Parathyroid adenoma (tissue), 2 donors: ENCODE measurements at regions not wholly inside any gene's neighbourhood (a gene's known extent, or its start where the extent isn't known, plus 50 kb on each side); places are given as distances from the start of the nearest gene placed in this dataset.

Experiments used
- H2AFZ ChIP-seq: fragments of 300-600 bp; sonication (generic); one replicate; pipeline ENCODE4 v1.7.0; 2017; ENCODE audit warnings: antibody characterized with exemption, mild to moderate bottlenecking
- H3K27ac ChIP-seq: fragments of 300-600 bp; sonication (generic); one replicate; pipeline ENCODE4 v1.7.0; 2017
- H3K27me3 ChIP-seq: fragments of 300-600 bp; sonication (generic); one replicate; pipeline ENCODE4 v1.7.0; 2017; ENCODE audit warnings: low read length; ENCODE audit not compliant: control insufficient read depth, insufficient read depth
- H3K36me3 ChIP-seq: fragments of 300-600 bp; sonication (generic); one replicate; pipeline ENCODE4 v1.7.0; 2017; ENCODE audit warnings: low read length; ENCODE audit not compliant: control insufficient read depth, insufficient read depth
- H3K4me1 ChIP-seq: fragments of 300-600 bp; sonication (generic); one replicate; pipeline ENCODE4 v1.7.0; 2017; ENCODE audit warnings: control low read depth
- H3K4me2 ChIP-seq: fragments of 300-600 bp; sonication (generic); one replicate; pipeline ENCODE4 v1.7.0; 2017; ENCODE audit warnings: low read length
- H3K4me3 ChIP-seq: fragments of 300-600 bp; sonication (generic); one replicate; pipeline ENCODE4 v1.7.0; 2017; ENCODE audit warnings: low read depth, low read length
- H3K79me2 ChIP-seq: fragments of 300-600 bp; sonication (generic); one replicate; pipeline ENCODE4 v1.7.0; 2017; ENCODE audit warnings: control low read depth
- H3K9ac ChIP-seq: fragments of 300-600 bp; sonication (generic); one replicate; pipeline ENCODE4 v1.7.0; 2017; ENCODE audit warnings: mild to moderate bottlenecking
- H3K9me3 ChIP-seq: fragments of 300-600 bp; sonication (generic); one replicate; pipeline ENCODE4 v1.7.0; 2017; ENCODE audit warnings: low read length; ENCODE audit not compliant: control insufficient read depth
- CTCF ChIP-seq: fragments of 300-600 bp; sonication (generic); IDR thresholded peaks from one replicate; pipeline ENCODE4 v1.7.0; 2017; ENCODE audit warnings: antibody characterized with exemption, mild to moderate bottlenecking
- donor health status: primary hyperparathyroidism.

DNA sequence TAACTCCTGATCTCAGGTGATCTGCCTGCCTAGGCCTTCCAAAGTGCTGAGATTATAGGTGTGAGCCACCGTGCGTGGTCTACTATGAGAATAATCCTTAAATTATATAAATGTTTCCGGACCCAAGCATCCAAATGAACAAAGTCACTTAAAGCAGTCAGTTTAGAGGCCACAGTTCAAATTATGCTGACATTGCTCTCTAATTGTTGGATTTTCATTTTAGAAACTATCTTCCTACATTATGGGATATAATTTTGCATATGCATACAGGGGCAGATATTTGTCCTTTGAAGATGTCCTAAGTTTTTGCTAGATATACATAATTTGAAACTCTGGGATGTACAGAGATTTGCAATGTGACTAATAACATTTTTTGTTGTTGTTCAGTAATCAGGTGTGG is 390.1 kb downstream of the RND3 start:
- no peak for TF ChIP-seq CTCF
- H3K27me3 ChIP-seq: no peaks in the 10 kb centered on the region
- H3K79me2 ChIP-seq: no peaks in the 10 kb centered on the region
- no peak overlapping the region for H3K27ac ChIP-seq
- H3K9me3 ChIP-seq: no peaks in the 10 kb centered on the region
- H3K4me2 ChIP-seq: no peak overlapping the region
- no peaks in the 10 kb centered on the region for H3K4me1 ChIP-seq
- no peak overlapping the region for H3K9ac ChIP-seq
- no peaks in the 10 kb centered on the region for H3K36me3 ChIP-seq
- H2AFZ ChIP-seq: no peak overlapping the region
- no peak overlapping the region for H3K4me3 ChIP-seq

- no peak overlapping the region for H2AFZ ChIP-seq
- no peaks in the 10 kb centered on the region for H3K4me1 ChIP-seq
- no peak overlapping the region for H3K9ac ChIP-seq
- no peaks in the 10 kb centered on the region for H3K36me3 ChIP-seq
- H3K4me2 ChIP-seq: no peak overlapping the region
- H3K9me3 ChIP-seq: no peaks in the 10 kb centered on the region
- no peak overlapping the region for H3K4me3 ChIP-seq
- H3K27me3 ChIP-seq: no peaks in the 10 kb centered on the region
- TF ChIP-seq CTCF: no peak
- H3K79me2 ChIP-seq: no peaks in the 10 kb centered on the region
- no peak overlapping the region for H3K27ac ChIP-seq
These were observed 391.9 kb downstream of the RND3 start for GRCh38 chr2:150095361-150096095.

GRCh38 chr2:150091846-150092245 is 395.6 kb downstream of the RND3 start:
- Histone ChIP-seq H3K27ac (no peak overlapping the region), H3K4me2 (no peak overlapping the region)

DNA sequence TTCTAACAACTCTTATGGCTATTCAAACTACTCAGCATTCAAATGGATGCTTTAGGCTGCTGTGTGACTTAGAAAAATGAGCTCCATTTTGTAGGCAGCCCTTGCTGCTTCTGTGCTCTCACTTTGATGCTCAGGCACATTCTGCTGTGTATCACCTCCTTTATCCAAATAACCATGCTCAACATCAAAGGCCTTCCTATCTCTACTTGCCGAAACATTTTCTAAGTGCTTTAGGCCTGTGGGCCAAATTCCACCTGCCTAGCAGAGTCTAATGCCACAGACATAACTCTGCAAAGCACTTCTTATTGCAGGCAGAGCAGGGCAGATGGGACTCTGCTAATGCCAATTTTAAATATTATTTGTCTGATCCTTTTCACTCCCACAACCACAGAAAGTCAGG is 397.4 kb downstream of the RND3 start:
- no peaks in the 10 kb centered on the region for H3K36me3 ChIP-seq
- H3K9me3 ChIP-seq: no peaks in the 10 kb centered on the region
- H3K4me3 ChIP-seq: no peak overlapping the region
- H2AFZ ChIP-seq: no peak overlapping the region
- H3K27me3 ChIP-seq: no peaks in the 10 kb centered on the region
- H3K4me1 ChIP-seq: no peaks in the 10 kb centered on the region
- no peak overlapping the region for H3K4me2 ChIP-seq
- H3K27ac ChIP-seq: no peak overlapping the region
- no peak overlapping the region for H3K9ac ChIP-seq
- TF ChIP-seq CTCF: no peak
- no peaks in the 10 kb centered on the region for H3K79me2 ChIP-seq

More at GRCh38 chr2:150091846-150092245, 395.6 kb downstream of the RND3 start:
- Histone ChIP-seq H3K4me3 (no peak overlapping the region), H3K79me2 (no peaks in the 10 kb centered on the region), H3K9ac (no peak overlapping the region), H3K4me1 (no peaks in the 10 kb centered on the region), H3K9me3 (no peaks in the 10 kb centered on the region), H3K27me3 (no peaks in the 10 kb centered on the region), H3K36me3 (no peaks in the 10 kb centered on the region), H2AFZ (no peak overlapping the region)
- no peak for TF ChIP-seq CTCF

DNA sequence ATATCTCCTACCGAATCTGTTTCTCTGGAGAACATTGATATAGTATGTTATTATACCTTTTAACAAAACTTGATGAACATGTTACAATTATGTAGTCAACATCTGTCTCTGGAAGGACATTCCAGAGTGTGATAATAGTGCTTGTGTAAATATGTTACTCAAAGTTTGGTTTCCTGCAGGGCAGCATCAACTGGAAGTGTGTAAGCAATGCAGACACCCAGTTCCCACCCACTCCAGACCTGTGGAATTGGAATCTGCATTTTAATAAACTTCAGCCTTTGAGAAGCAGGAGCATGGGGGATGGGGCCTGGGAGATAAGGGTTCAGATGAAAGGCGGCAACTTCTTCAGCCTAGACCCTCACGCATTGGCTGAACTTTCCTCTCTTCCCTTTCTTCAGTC is 398.9 kb downstream of the RND3 start:
- H3K9me3 ChIP-seq: no peaks in the 10 kb centered on the region
- no peak overlapping the region for H2AFZ ChIP-seq
- H3K9ac ChIP-seq: no peak overlapping the region
- no peak overlapping the region for H3K4me3 ChIP-seq
- no peak overlapping the region for H3K4me2 ChIP-seq
- no peaks in the 10 kb centered on the region for H3K36me3 ChIP-seq
- no peaks in the 10 kb centered on the region for H3K27me3 ChIP-seq
- TF ChIP-seq CTCF: no peak
- H3K27ac ChIP-seq: no peak overlapping the region
- no peaks in the 10 kb centered on the region for H3K79me2 ChIP-seq
- H3K4me1 ChIP-seq: no peaks in the 10 kb centered on the region
